Stomach (tissue), 4 donors: ENCODE measurements at regions not wholly inside any gene's neighbourhood (a gene's known extent, or its start where the extent isn't known, plus 50 kb on each side); places are given as distances from the start of the nearest gene placed in this dataset.
"Not testable (repeated sequence)": the region's sequence is repeated elsewhere in the genome, so short reads cannot be mapped to it uniquely, and the experiment has no call there.

Source experiments
- CTCF ChIP-seq, 7 experiments: fragments of 450-650 bp in 4 of 7; fragments of 200-600 bp in 3 of 7; sonication (generic) in 3 of 7; IDR thresholded peaks; one replicate each; pipeline ENCODE4 v1.5.1; 2016 to 2019; ENCODE audit warnings: antibody characterized with exemption in 7 of 7, control low read depth in 2 of 7, mild to moderate bottlenecking in 1 of 7
- EP300 ChIP-seq: sonication (generic); formaldehyde crosslinking; IDR thresholded peaks from one replicate; pipeline ENCODE4 v1.6.1; 2017; ENCODE audit warnings: antibody characterized with exemption
- POLR2A ChIP-seq, 4 donors: fragments of 450-650 bp; IDR thresholded peaks; one replicate each; pipeline ENCODE4 v1.6.1; 2016; ENCODE audit warnings: antibody characterized with exemption in 4 of 4, control low read depth in 2 of 4, mild to moderate bottlenecking in 1 of 4, moderate library complexity in 1 of 4
- POLR2AphosphoS5 ChIP-seq, 3 donors: sonication (generic); formaldehyde crosslinking; IDR thresholded peaks; one replicate each; pipeline ENCODE4 v1.6.1; 2016; ENCODE audit warnings: antibody characterized with exemption in 3 of 3

DNA sequence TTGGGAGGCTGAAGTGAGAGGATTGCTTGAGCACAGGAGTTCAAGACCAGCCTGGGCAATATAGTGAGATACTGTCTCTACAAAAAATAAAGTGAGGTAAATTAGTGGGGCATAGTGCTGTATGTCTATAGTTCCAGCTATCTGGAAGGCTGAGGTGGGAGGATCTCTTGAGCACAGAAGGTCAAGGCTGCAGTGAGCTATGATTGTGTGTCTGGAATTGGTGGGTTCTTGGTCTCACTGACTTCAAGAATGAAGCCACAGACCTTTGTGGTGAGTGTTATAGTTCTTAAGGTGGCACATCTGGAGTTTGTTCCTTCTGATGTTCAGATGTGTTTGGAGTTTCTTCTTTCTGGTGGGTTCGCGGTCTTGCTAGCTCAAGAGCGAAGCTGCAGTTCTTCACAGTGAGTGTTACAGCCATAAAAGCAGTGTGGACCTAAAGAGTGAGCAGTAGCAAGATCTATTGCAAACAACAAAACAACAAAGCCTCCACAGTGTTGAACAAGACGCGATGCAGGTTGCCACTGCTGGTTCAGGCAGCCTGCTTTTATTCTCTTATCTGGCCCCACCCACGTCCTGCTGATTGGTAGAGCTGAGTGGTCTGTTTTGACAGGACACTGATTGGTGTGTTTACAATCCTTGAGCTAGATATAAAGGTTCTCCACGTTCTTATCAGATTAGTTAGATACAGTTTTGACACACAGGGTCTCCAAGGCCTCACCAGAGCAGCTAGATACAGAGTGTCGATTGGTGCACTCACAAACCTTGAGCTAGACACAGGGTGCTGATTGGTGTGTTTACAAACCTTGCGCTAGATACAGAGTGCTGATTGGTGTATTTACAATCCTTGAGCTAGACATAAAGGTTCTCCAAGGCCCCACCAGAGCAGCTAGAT lies 79.3 kb upstream of the AMZ2 start:
- not testable (repeated sequence) for TF ChIP-seq CTCF (IDR thresholded peaks at IDR 0.05); POLR2A (IDR thresholded peaks at IDR 0.05); POLR2AphosphoS5 (IDR thresholded peaks at IDR 0.05); EP300
